Right lobe of liver (tissue), 6 donors: ENCODE measurements at regions not wholly inside any gene's neighbourhood (a gene's known extent, or its start where the extent isn't known, plus 50 kb on each side); places are given as distances from the start of the nearest gene placed in this dataset.
"Not testable (repeated sequence)": the region's sequence is repeated elsewhere in the genome, so short reads cannot be mapped to it uniquely, and the experiment has no call there.

Experiments used
- ATAC-seq, 4 donors: fragments of 200-7000 bp; cut with Tn5 transposase; one replicate each; pipeline ENCODE4 v1.9.1; 2020; ENCODE audit warnings: mild to moderate bottlenecking in 4 of 4, moderate library complexity in 4 of 4
- DNase-seq, 3 donors: peaks; one replicate each; pipeline ENCODE4 v3.0.0-alpha.2; 2020
- H3K27ac ChIP-seq, 3 donors: fragments of 200-600 bp; one replicate each; pipeline ENCODE4 v1.8.0; 2022
- H3K27me3 ChIP-seq, 2 donors: fragments of 200-600 bp; one replicate each; pipeline ENCODE4 v1.8.0; 2022
- H3K36me3 ChIP-seq, 4 donors: fragments of 200-600 bp; sonication (generic) in 1 of 4; one replicate each; pipeline versions ENCODE4 v1.5.1 to v1.8.0; 2017 to 2022; ENCODE audit warnings: control low read depth in 1 of 4
- H3K4me1 ChIP-seq, 4 donors: fragments of 200-600 bp; sonication (generic) in 1 of 4; one replicate each; pipeline versions ENCODE4 v1.5.1 to v1.8.0; 2017 to 2022; ENCODE audit warnings: control low read depth in 1 of 4
- H3K4me3 ChIP-seq, 3 donors: fragments of 200-600 bp; one replicate each; pipeline ENCODE4 v1.8.0; 2022
- H3K9me3 ChIP-seq, 4 donors: fragments of 200-600 bp; sonication (generic) in 1 of 4; one replicate each; pipeline versions ENCODE4 v1.5.1 to v1.8.0; 2017 to 2022; ENCODE audit warnings: control low read depth in 1 of 4
- CTCF ChIP-seq, 4 donors: fragments of 200-600 bp in 3 of 4; fragments of 450-650 bp in 1 of 4; IDR thresholded peaks; one replicate each; pipeline versions ENCODE4 v1.5.1 to v1.8.0; 2016 to 2022; ENCODE audit warnings: antibody characterized with exemption in 4 of 4, mild to moderate bottlenecking in 2 of 4
- POLR2A ChIP-seq: fragments of 450-650 bp; IDR thresholded peaks from one replicate; pipeline ENCODE4 v1.6.1; 2017; ENCODE audit warnings: antibody characterized with exemption, mild to moderate bottlenecking
- WGBS: methylation state at CpG from one replicate; pipeline ENCODE4 v1.1.6; 2018; ENCODE audit warnings: low coverage, low lambda C conversion rate; ENCODE audit not compliant: insufficient coverage; ENCODE audit errors: missing lambda C conversion rate; 5-methylcytosine and 5-hydroxymethylcytosine counted together
- intact Hi-C, 2 donors: fragments of 100-400 bp; cut with DNase I; formaldehyde crosslinking; loops; one replicate each; pipeline versions ENCODE4 v1.11.2 to v1.14.1; 2022
- donor health status: DM: no; HTN: yes; CAD: no.
- donor health status: DM: no; HTN: no; CAD: no.
- donor health status: DM: no; HTN: no; CAD: no.
- donor health status: DM: no; HTN: yes; CAD: no.
- donor health status: DM: no; HTN: yes; CAD: no.

DNA sequence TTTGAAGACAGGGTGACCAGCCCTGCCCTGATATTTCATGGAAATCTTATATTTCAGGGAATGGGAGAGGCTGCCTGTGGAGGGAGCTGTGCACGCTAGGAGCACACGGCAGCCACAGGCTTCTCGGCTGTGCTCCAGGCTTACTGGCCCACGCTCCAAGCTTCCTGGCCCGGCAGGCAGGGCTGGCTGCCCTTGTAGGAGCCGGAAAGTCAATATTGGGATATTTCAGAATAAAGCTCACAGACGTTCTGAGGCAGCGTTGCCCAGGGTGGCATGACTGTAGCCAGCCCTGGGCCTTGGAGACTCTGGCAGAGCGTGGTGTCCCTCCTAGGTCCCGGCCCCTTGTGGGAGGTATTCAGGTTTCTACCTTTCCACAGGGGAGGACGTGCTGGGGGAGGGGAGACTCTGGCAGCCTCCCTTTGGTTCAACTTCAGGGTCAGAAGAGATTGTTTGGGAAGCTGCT lies 95.6 kb downstream of the NPIPB11 start:
- peak overlapping the region; percentile 1 to 47 (median 41) for H3K27ac ChIP-seq
- peaks cover 0 to 14% (median 3%) of the 10 kb centered on the region in 4 donors for H3K4me1 ChIP-seq
- H3K9me3 ChIP-seq, result no peaks in the 10 kb centered on the region
- intact Hi-C loops, result no loop called here
- DNase-seq (peak; percentile 73 to 86 (median 86)), ATAC-seq (peak; percentile 90 to 95 (median 92))
- H3K27me3 ChIP-seq, result no peaks in the 10 kb centered on the region
- H3K4me3 ChIP-seq, result no peak overlapping the region
- peak in 3 of 4 donors; percentile 34 to 49 (median 37) for TF ChIP-seq CTCF (IDR thresholded peaks at IDR 0.05)
- no peak for TF ChIP-seq POLR2A
- peaks cover 0 to 12% (median 0%) of the 10 kb centered on the region in 4 donors for H3K36me3 ChIP-seq
- WGBS, result 0% methylated on average over 1 of the region's 11 CpGs

- WGBS, result no CpG with 5 or more reads among the region's 9 CpGs
- ATAC-seq, H3K4me3 ChIP-seq, H3K27me3 ChIP-seq, intact Hi-C loops, H3K9me3 ChIP-seq: not testable (repeated sequence)
- Histone ChIP-seq H3K36me3 (peaks cover 0 to 12% (median 0%) of the 10 kb centered on the region in 4 donors), H3K27ac (peak overlapping the region in 2 of 3 donors; percentile 30 to 41), H3K4me1 (peaks cover 0 to 14% (median 3%) of the 10 kb centered on the region in 4 donors)
- peak in 1 of 3 donors; percentile 37 for DNase-seq
These were observed 96.3 kb downstream of the NPIPB11 start for GRCh38 chr16:29310243-29310642.

DNA sequence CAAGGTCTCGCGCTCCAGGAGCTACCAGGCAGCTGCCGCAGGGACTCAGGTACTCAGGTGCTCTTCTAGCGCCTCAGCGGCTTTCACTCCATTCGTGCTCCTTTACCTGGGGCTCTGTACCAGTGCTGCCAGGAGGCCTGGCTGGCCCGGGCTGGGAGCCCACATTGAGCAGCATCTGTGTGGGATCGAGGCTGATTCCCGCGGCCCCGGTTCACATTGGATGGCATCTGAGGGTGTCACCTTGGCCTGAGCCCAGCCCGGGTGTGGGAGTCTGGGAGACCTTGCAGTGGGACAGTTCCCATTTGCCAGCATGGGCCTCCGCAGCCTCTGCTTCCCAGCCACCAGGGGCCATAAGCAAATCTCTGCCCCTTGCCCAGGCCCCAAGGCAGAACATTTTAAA lies 96.9 kb downstream of the NPIPB11 start:
- H3K9me3 ChIP-seq, H3K27ac ChIP-seq, H3K27me3 ChIP-seq, ATAC-seq, intact Hi-C loops, H3K4me3 ChIP-seq: not testable (repeated sequence)
- peak in 1 of 3 donors; percentile 54 for DNase-seq
- peaks cover 0 to 17% (median 0%) of the 10 kb centered on the region in 4 donors for H3K36me3 ChIP-seq
- H3K4me1 ChIP-seq, result peaks cover 0 to 14% (median 3%) of the 10 kb centered on the region in 4 donors
- WGBS, result 79% methylated on average over 7 of the region's 13 CpGs

GRCh38 chr16:29308644-29309546 lies 97.6 kb downstream of the NPIPB11 start:
- no peak for DNase-seq
- peaks cover 0 to 21% (median 0%) of the 10 kb centered on the region in 4 donors for H3K36me3 ChIP-seq
- no peaks in the 10 kb centered on the region for H3K27me3 ChIP-seq
- no peak overlapping the region for H3K4me3 ChIP-seq
- ATAC-seq, result no peak
- no peak overlapping the region for H3K27ac ChIP-seq
- TF ChIP-seq POLR2A (no peak), CTCF (IDR thresholded peaks at IDR 0.05) (no peak)
- peaks cover 0 to 14% (median 3%) of the 10 kb centered on the region in 4 donors for H3K4me1 ChIP-seq
- 76% methylated on average over 15 of the region's 20 CpGs for WGBS
- H3K9me3 ChIP-seq, result no peaks in the 10 kb centered on the region
- intact Hi-C loops, result no loop called here

DNA sequence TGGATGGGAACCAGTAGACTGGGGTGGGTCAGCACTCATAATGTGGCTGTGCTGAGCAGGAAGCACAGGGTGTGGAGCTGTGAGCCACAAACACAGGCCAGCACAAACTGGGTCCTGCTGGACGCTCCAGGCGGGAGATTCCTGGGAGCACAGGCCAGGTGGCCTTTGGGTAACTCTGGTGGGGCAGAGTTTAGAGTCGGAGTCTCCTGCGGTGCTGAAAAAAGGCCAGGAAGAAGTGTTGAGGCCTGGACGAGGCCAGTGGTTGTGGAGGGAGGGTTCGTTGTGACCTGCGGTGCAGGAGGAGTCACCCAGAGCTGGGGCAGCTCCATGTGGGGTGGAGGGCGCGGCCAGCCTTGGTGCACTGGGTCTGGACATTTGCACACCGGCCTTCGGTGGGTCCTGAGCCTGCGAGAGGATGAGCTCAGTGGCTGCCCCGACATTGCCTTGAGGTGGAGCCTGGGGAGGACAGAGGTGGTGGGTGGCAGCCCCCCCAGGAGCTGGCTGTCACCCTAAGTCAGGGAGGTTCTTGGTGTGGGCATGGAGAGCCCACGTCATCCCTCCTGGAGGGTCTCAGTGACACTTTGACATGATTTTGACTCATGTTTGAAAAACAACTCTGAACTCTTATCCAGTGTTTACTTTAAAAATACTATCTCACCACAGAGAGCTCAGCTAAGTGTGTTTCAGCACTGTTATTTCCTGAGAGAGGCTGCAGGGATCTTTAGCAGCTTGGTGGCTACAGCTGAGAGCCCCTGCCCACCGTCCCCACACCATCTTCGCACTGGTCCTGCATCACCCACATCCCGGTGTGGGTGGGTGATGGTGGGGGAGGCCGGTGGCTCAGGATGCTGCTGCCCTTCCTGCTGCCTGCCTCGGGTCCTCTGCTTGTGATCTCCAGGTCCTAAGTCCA lies 98.7 kb downstream of the NPIPB11 start:
- no peak for TF ChIP-seq POLR2A
- TF ChIP-seq CTCF (IDR thresholded peaks at IDR 0.05), result no peak
- no peak for ATAC-seq
- 85% methylated on average over 7 of the region's 19 CpGs for WGBS
- DNase-seq, result no peak
- H3K36me3 ChIP-seq, result peaks cover 0 to 20% (median 0%) of the 10 kb centered on the region in 4 donors
- H3K27me3 ChIP-seq, result no peaks in the 10 kb centered on the region
- H3K9me3 ChIP-seq, result no peaks in the 10 kb centered on the region
- intact Hi-C loops, result no loop called here
- H3K4me3 ChIP-seq, result no peak overlapping the region
- H3K4me1 ChIP-seq, result peaks cover 0 to 14% (median 3%) of the 10 kb centered on the region in 4 donors
- H3K27ac ChIP-seq, result no peak overlapping the region
